ENCODE measurements at regions not wholly inside any gene's neighbourhood (a gene's known extent, or its start where the extent isn't known, plus 50 kb on each side); places are given as distances from the start of the nearest gene placed in this dataset.
"Not testable (repeated sequence)": the region's sequence is repeated elsewhere in the genome, so short reads cannot be mapped to it uniquely, and the experiment has no call there.

- DNase-seq: no peak
Measured at GRCh38 chr4:130689181-130689580, 1593.2 kb downstream of the C4orf33 start.

DNA sequence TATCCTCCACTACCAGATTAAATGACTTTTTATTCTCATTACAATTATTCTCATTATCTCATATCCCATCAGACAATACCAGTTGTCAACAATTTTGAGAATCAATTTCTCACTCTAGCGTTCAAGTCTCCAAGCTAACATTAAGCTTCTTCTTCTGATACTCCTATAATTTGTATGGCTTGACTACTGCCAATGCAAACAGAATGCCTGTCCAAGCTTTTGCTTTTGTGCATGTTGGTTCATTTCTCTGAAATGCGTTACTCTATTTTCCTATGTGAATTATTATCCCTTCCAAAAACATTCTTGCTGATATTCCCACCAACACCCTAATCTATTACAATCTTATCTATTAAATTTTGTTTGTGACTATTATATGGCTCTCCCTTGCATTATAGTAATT, 1602.3 kb downstream of the C4orf33 start:
- DNase-seq: no peak

DNA sequence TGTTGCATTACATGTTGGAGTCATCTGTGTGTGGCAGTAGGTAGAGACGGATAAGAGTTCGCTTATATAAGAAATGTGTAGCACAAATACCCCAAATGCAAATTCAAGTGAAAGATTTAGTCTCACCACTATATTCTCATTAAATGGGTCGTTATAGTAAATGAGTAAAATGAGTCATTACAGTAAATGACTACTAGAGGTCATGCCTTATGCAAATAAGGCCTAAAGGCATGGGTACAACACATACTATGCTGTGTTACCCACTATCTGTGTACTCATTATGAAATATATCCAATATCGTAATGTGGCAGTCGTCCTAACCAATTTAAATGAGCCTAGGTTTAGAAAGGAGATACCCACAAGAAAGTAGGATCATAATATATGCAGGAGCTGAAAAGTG, 1603.1 kb downstream of the C4orf33 start:
- DNase-seq: no peak

DNA sequence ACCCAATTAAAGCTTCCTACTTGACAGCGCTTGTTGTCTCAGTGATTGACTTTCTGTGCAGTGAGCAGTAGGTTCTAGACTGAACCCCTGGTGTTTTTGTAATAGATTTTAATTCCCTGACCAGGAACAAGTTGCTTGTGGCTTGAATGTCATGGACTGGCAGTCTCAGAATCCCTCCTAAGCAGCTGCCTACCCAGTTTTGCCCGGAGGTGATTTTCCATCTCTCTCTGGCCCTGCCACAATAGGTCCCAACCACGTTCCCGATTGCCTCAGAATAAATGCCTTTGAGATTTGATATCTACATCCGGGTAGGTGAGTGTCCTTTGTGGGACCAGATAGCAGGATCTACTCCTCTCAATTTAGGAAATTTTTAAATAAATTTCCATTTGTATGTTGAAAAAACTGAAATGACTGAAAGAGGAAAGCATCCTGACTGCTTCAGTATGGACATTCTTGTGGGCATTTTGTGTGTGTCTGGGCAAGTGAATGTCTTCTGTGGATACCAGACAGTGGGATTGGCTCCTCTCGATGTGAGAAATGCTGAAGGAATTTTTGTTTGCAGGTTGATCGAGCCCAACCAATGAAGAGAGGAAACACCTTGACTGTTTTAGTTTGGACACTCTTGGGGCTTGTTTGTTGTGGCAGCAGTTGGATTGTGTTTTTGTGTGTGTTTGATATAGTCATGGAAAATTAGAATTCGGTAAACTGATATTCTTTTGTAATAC, 1607.4 kb downstream of the C4orf33 start:
- no peak for DNase-seq

DNA sequence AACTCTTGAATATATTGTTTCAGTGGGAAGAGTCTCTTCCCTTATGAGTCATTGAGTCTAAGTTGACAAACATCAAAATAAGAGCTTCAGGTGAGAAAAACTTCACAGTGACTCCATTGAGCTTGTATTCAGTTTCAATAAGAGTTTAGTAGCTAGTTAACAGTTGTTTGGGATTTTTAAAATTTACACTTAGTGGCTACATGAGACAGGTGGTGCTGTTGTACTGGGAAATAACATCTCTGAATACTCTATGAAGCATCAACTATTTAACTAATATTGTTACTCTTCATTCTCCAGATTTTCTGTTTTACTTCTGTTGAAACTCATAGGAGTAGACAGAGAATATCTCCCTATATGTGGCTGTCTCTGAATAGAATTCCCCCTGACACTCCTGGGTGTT, 1609.1 kb downstream of the C4orf33 start:
- DNase-seq: no peak

- DNase-seq: no peak
Measured at GRCh38 chr4:130712038-130712437, 1616.1 kb downstream of the C4orf33 start.

GRCh38 chr4:130714006-130714405, 1618.1 kb downstream of the C4orf33 start:
- no peak for DNase-seq

DNA sequence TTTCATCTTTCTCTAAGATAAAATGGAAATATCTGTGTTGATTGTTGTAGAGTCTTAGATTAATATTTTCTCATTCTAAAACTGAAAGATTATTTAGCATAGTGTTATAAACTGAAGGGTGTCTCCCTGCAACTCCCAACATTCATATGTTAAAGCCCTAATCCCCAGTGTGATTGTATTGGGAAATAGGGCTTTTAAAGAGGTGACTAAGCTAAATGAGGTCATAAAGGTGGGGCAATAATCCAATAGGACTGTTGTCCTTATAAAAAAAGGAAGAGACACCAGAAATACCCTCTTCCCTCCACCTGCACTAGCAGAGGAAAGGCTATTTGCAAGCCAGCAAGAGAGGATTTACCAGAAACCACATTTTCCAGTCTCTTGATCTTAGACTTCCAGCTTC, 1626.4 kb downstream of the C4orf33 start:
- DNase-seq: no peak

DNA sequence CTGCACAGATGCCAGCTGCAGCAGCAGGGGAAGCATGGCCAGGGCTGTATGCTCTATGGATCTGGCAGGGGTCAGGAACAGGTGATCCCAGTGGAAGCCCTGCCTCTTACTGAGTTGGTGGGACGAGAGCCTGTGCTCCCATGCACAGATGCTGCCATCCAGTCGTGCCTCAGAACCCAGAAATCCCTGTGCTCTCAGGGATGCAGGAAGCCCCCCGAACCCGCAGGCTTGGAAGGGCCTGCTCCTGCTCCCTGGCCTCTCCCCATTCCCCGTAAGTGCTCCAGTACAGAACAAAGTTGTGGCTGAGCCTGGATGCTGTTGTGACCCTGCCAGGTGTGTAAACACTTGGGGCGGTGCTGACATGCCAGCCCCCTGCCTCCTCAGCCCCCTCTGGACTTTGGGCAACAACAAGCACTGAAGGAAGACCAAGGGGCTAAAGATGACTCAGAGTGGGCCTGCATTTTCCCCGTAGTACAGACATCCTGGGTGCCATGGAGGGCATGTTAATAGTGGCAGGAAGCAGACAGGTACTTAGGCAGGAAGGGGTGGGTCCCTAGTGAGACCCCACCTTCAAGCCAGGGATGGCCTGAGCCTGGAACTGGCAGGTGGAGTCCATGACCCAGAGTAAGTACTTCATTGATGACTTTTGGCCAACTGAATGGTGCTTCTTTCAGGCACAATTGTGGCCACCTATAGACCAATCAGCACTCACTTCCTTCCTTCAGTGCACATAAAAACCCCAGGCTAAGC, 1640.7 kb downstream of the C4orf33 start:
- DNase-seq: no peak

- DNase-seq: no peak
Measured at GRCh38 chr4:130738233-130738632, 1642.3 kb downstream of the C4orf33 start.

GRCh38 chr4:130747842-130748241, 1651.9 kb downstream of the C4orf33 start:
- DNase-seq: no peak

DNA sequence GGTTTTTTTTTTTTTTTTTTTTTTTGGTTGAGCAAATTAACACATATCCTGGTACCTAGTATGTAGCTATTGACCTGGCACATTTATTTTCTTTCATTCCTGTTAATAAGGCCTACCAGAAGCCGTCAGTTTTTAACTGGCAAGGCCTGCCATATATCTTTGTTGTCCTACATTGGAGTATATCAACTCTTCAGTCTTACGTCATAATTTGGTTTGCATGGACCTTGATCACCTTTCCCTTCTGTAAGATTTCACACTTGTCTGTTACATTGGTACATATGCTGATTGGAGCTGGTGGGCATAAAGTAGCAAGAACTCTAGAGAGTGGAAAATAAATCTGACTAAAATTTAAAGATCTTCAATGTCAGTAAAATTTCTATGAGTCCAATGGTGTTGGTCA, 1658.0 kb downstream of the C4orf33 start:
- no peak for DNase-seq

DNA sequence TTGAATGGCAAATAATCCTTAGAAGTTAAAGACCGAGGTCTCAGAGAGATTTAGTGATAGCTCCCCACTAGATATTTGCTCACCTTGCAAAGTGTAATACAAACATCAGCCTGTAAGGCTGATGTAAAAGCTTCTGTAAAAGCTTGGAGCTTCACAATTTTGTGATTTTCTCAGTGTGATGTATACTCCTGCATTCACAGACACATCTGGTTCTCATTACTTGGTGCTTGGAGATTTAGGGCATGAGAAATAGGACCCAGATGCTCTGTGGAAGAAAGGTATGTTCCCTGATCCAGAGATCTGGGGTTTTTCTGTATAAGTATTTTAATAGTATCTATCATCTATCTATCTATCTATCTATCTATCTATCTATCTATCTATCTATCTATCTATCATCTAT, 1664.3 kb downstream of the C4orf33 start:
- DNase-seq: no peak

DNA sequence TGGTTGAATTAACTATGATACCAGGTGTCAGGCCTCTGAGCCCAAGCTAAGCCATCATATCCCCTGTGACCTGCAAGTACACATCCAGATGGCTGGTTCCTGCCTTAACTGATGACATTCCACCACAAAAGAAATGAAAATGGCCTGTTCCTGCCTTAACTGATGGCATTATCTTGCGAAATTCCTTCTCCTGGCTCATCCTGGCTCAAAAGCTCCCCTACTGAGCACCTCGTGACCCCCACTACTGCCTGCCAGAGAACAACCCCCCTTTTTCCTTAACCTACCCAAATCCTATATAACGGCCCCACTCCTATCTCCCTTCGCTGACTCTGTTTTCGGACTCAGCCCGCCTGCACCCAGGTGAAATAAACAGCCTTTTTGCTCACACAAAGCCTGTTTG, 1671.4 kb downstream of the C4orf33 start:
- not testable (repeated sequence) for DNase-seq

GRCh38 chr4:130772966-130773365, 1677.0 kb downstream of the C4orf33 start:
- DNase-seq: not testable (repeated sequence)

DNA sequence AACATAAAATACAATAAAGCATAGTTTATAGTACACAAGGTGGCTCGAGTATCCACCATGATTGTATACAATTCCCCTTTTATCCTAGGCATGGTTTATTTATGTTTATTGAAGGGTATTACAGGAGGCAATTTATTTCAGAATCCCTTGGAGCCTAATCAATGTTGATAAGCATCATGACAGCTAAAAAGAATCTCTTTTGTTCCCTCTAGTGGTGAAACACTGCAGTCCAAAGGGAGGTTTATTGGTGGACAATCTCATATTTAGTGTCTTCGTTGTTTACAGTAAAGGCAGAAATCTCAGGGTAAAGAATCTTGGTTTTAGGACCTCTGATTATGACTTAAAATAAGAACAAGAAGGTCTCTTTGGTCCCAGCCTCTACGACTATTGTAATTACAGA, 1712.5 kb downstream of the C4orf33 start:
- peak in 1 of 4 experiments; percentile 2 for DNase-seq

GRCh38 chr4:130812117-130812765, 1716.3 kb downstream of the C4orf33 start:
- DNase-seq: no peak

GRCh38 chr4:130814896-130815295, 1718.9 kb downstream of the C4orf33 start:
- no peak for DNase-seq

DNA sequence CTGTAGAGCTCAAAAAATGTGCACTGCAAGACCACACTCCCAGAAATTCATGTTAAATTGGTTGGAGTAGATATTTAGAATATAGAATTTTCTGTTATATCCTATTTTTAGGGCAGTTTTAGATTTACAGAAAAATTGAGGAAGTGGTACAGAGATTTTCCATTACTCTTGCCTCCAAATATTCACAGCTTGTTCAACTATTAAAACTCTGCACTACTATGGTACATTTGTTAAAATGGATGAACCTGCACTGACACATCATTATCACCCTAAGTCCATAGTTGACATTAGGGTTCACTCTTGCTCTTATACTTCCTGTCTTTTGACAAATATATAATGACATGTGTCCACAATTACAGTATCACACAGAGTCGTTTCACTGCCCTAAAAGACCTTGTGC, 1724.5 kb downstream of the C4orf33 start:
- DNase-seq: no peak

- no peak for DNase-seq
Measured at GRCh38 chr4:130825284-130825683, 1729.3 kb downstream of the C4orf33 start.

DNA sequence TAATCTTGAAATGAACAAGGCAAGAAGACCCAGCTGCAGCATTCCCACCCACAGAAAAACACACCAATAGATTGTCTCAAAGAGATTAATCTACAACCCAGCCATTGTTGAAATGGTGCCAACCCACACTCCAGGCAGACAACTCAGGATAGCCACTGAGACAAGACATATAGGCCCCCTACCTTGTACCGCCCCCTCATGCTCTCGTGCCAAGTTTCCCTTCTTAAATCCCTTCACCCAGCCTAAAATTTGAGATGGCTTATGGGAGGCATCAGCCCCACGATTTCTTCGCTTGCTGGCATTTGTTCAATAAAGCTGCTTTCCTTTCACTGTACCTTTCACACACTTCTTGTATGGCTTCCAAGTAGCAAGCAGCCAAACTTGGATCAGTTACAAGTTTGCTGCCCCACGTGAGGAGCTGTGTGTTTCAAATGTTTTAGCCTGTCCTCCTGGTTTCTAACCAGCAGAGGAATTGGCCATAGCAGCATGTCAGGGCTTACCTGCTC, 1754.1 kb downstream of the C4orf33 start:
- DNase-seq: no peak

GRCh38 chr4:130851107-130851506, 1755.2 kb downstream of the C4orf33 start:
- DNase-seq: no peak

GRCh38 chr4:130851932-130852331, 1756.0 kb downstream of the C4orf33 start:
- DNase-seq: no peak

DNA sequence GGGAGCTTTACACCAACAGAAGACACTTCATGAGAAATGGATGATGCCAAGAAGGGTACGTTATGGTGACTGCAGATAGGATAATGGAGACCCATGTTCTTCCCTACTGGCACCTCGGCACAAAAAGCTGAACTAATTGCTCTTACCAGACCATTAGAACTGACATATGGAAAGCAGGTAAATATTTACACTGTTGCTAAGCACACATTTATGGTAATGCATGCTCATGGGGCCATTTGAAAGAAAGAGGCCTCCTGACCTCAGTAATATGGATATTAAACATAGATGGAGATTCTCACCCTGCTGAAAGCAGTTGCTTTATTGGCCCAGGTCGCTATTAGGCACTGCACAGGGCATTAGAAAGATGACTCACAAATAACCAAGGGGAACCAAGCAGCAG, 1759.6 kb downstream of the C4orf33 start:
- DNase-seq: no peak

Measured in suppressor macrophage (primary cell).